Osteoblast (primary cell): ENCODE measurements at regions not wholly inside any gene's neighbourhood (a gene's known extent, or its start where the extent isn't known, plus 50 kb on each side); places are given as distances from the start of the nearest gene placed in this dataset.

Experiments
- DNase-seq: peaks from one replicate; pipeline ENCODE4 v3.0.0; 2011; ENCODE audit warnings: low spot score, mixed read lengths; ENCODE audit not compliant: insufficient read length; ENCODE audit errors: missing footprints
- H2AFZ ChIP-seq: 2 replicates; pipeline ENCODE4 v1.6.0; 2011; ENCODE audit warnings: mild to moderate bottlenecking, low read length
- H3K27ac ChIP-seq: 2 replicates; pipeline ENCODE4 v1.5.1; 2011; ENCODE audit warnings: mild to moderate bottlenecking, low read depth, low read length, moderate library complexity
- H3K27me3 ChIP-seq: 2 replicates; pipeline ENCODE4 v1.6.0; 2012; ENCODE audit warnings: mild to moderate bottlenecking, control low read depth, inconsistent platforms, low read length, moderate library complexity; ENCODE audit not compliant: insufficient read depth
- H3K36me3 ChIP-seq: 2 replicates; pipeline ENCODE4 v1.5.1; 2011; ENCODE audit warnings: mild to moderate bottlenecking, low read length, control low read depth, moderate library complexity; ENCODE audit not compliant: insufficient read depth
- H3K4me1 ChIP-seq: 2 replicates; pipeline ENCODE4 v1.5.1; 2011; ENCODE audit warnings: mild to moderate bottlenecking, low read length, control low read depth, moderate library complexity; ENCODE audit not compliant: insufficient read depth
- H3K4me2 ChIP-seq: 2 replicates; pipeline ENCODE4 v1.6.0; 2011; ENCODE audit warnings: mild to moderate bottlenecking, low read length; ENCODE audit not compliant: insufficient read depth
- H3K4me3 ChIP-seq: fragments of 200-600 bp; sonication (generic); 3 replicates; pipeline ENCODE4 v1.5.1; 2012; ENCODE audit warnings: mild to moderate bottlenecking, low read length, inconsistent platforms; ENCODE audit not compliant: insufficient read depth
- H3K79me2 ChIP-seq: 2 replicates; pipeline ENCODE4 v1.6.0; 2012; ENCODE audit warnings: mild to moderate bottlenecking, low read length, control low read depth, inconsistent platforms; ENCODE audit not compliant: insufficient read depth
- H3K9me3 ChIP-seq: 2 replicates; pipeline ENCODE4 v1.5.1; 2011; ENCODE audit warnings: low read depth, low read length, control low read depth
- H4K20me1 ChIP-seq: 2 replicates; pipeline ENCODE4 v1.6.0; 2012; ENCODE audit warnings: mild to moderate bottlenecking, low read length, control low read depth; ENCODE audit not compliant: insufficient read depth
- CTCF ChIP-seq: IDR thresholded peaks from 2 replicates; pipeline ENCODE4 v1.5.1; 2011; ENCODE audit warnings: mild to moderate bottlenecking, low read depth, low read length, moderate library complexity; ENCODE audit errors: extremely low read depth

- H3K27ac ChIP-seq: no peak overlapping the region
- TF ChIP-seq CTCF: no peak
- H3K4me2 ChIP-seq: no peak overlapping the region
- no peaks in the 10 kb centered on the region for H3K27me3 ChIP-seq
- H3K36me3 ChIP-seq: no peaks in the 10 kb centered on the region
- H2AFZ ChIP-seq: no peak overlapping the region
- H3K4me1 ChIP-seq: no peaks in the 10 kb centered on the region
- H3K9me3 ChIP-seq: no peaks in the 10 kb centered on the region
- no peak for DNase-seq
- H3K79me2 ChIP-seq: no peaks in the 10 kb centered on the region
- H4K20me1 ChIP-seq: no peaks in the 10 kb centered on the region
- no peak overlapping the region for H3K4me3 ChIP-seq
Measured at GRCh38 chr5:102594192-102594591, 95.4 kb upstream of the SLCO6A1 start.

GRCh38 chr5:102595332-102595731 is 96.5 kb upstream of the SLCO6A1 start:
- Histone ChIP-seq H3K79me2 (no peaks in the 10 kb centered on the region), H3K27ac (no peak overlapping the region), H4K20me1 (no peaks in the 10 kb centered on the region), H3K4me1 (peaks cover 2% of the 10 kb centered on the region), H3K36me3 (no peaks in the 10 kb centered on the region), H3K4me2 (no peak overlapping the region), H2AFZ (no peak overlapping the region), H3K4me3 (no peak overlapping the region), H3K9me3 (no peaks in the 10 kb centered on the region), H3K27me3 (no peaks in the 10 kb centered on the region)
- TF ChIP-seq CTCF: no peak
- no peak for DNase-seq

- Histone ChIP-seq H3K4me3 (no peak overlapping the region), H3K36me3 (no peaks in the 10 kb centered on the region)
- TF ChIP-seq CTCF: no peak
Measured at GRCh38 chr5:102596113-102596512, 97.3 kb upstream of the SLCO6A1 start.

GRCh38 chr5:102596951-102597350 is 98.2 kb upstream of the SLCO6A1 start:
- Histone ChIP-seq H2AFZ (no peak overlapping the region), H3K79me2 (no peaks in the 10 kb centered on the region), H3K4me3 (no peak overlapping the region), H3K4me1 (peaks cover 14% of the 10 kb centered on the region), H3K9me3 (no peaks in the 10 kb centered on the region), H3K27me3 (no peaks in the 10 kb centered on the region), H3K36me3 (no peaks in the 10 kb centered on the region), H4K20me1 (no peaks in the 10 kb centered on the region), H3K27ac (no peak overlapping the region), H3K4me2 (no peak overlapping the region)
- TF ChIP-seq CTCF: no peak
- DNase-seq: no peak

More at GRCh38 chr5:102596113-102596512, 97.3 kb upstream of the SLCO6A1 start:
- Histone ChIP-seq H4K20me1 (no peaks in the 10 kb centered on the region), H3K79me2 (no peaks in the 10 kb centered on the region), H2AFZ (no peak overlapping the region), H3K4me1 (peaks cover 8% of the 10 kb centered on the region), H3K27me3 (no peaks in the 10 kb centered on the region), H3K27ac (no peak overlapping the region), H3K4me2 (no peak overlapping the region), H3K9me3 (no peaks in the 10 kb centered on the region)
- no peak for DNase-seq
